ENCODE measurements at regions not wholly inside any gene's neighbourhood (a gene's known extent, or its start where the extent isn't known, plus 50 kb on each side); places are given as distances from the start of the nearest gene placed in this dataset.

GRCh38 chr13:74695021-74695800 is 561.0 kb upstream of the KLF12 start:
- TF ChIP-seq MAX (IDR thresholded peaks at IDR 0.05) (no peak), TAF1 (IDR thresholded peaks at IDR 0.05; ENCODE audit: low read depth) (no peak), EP300 (IDR thresholded peaks at IDR 0.05; ENCODE audit: borderline replicate concordance) (no peak), RAD21 (IDR thresholded peaks at IDR 0.05; ENCODE audit: low read depth) (no peak), EGR1 (IDR thresholded peaks at IDR 0.05) (no peak), ZBTB7A (IDR thresholded peaks at IDR 0.05; ENCODE audit: low read depth) (no peak), REST (IDR thresholded peaks at IDR 0.05; ENCODE audit: low read depth) (no peak), NFIC (IDR thresholded peaks at IDR 0.05) (no peak), FOXM1 (IDR thresholded peaks at IDR 0.05; ENCODE audit: borderline replicate concordance, low read depth) (no peak), YY1 (IDR thresholded peaks at IDR 0.05; ENCODE audit: low read depth) (no peak)

Measured in Ishikawa (cell line).